HG02981 (cell line): ENCODE measurements at regions not wholly inside any gene's neighbourhood (a gene's known extent, or its start where the extent isn't known, plus 50 kb on each side); places are given as distances from the start of the nearest gene placed in this dataset.
"Not testable (repeated sequence)": the region's sequence is repeated elsewhere in the genome, so short reads cannot be mapped to it uniquely, and the experiment has no call there.

Experiments
- ATAC-seq: cut with Tn5 transposase; IDR thresholded peaks from one replicate; pipeline ENCODE4 v1.9.1; 2021; ENCODE audit warnings: mild to moderate bottlenecking, moderate library complexity; ENCODE audit not compliant: unreplicated experiment

DNA sequence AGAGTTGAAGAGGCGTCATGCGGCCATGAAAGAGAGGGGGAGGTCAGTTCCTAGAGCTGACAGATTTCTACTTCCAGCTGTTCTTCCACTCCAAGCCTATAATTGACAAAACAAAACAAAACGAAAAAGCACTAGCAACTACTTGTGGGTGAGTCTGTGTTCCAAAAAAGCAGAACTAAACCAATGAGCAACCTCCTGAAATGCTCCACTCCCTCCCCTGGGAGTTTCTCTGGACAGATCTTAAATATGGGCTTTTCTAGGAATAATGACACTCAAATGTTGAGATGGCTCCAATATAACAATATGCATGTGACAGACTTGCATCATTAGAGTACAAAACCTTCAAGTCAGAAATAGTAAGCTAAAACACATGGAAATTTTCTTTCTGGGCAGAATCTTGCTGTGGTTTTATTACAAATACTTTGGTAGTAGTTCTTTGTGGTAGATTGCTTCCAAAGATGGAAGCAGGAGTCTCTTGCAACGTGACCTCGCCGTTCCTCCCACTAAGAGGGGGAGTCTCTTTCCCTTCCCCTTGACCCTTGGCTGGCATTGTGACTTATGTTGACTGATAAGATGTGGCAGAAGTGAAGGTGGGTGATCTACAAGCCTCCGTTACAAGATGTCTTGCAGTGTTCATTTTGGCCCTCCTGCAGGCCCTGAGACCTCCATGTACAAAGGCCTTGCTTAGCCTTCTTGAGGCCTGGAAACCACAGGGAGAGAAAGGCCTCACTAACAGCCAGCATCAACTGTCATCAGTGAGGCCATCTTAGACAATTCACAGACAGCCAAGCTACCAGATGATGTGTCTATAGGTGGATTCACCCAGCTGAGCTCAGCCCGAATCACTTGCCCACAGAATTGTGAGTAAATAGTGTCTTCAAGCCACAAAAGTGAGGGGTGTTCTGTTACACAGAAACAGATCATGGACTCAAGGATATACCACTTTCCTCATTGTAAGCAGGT is 173.1 kb upstream of the RFC3 start:
- ATAC-seq = no peak

DNA sequence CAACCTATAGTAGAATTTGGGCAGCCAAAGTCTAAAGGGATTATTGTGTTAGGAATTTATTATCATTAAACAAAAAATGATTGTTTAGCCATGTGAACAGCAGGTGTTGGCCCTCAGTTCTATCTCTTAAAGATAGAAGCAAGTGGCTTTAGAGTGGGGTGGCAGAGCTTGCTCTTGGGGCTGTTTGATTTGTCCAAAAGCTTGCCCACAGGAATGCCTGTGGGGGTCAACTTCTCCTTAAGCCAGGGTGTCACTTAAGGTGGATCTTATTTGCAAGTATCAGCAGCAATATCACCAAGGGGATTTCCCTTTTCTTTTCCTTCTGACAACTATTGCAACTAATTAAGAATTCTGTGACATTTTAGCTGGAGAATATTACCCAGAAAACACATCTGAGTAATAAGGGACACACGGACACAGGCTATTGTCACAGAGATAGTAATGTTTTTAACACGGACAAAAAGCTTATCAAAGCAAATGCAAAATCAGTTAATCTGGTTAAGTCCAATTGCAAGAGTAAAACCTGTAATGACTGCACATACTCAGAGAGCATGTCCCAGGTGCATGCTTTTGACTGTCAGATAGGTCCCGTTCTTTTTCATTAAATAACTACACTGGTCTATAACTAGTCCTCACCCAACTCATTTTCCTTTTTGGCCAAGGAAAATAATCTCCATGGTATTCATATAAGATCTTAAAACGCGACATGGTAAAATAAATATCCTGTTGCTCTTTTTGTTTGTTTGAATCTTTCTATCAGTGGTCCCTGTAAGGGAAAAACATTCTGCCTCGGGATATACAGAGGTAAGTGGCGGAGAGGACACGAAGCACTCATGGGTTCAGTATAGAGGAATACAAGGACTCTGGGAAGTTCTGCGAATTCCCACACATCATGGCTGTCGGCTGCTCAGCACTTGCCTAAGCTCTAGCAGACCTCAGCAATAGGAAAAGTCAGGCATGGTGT is 172.1 kb upstream of the RFC3 start:
- no peak for ATAC-seq

DNA sequence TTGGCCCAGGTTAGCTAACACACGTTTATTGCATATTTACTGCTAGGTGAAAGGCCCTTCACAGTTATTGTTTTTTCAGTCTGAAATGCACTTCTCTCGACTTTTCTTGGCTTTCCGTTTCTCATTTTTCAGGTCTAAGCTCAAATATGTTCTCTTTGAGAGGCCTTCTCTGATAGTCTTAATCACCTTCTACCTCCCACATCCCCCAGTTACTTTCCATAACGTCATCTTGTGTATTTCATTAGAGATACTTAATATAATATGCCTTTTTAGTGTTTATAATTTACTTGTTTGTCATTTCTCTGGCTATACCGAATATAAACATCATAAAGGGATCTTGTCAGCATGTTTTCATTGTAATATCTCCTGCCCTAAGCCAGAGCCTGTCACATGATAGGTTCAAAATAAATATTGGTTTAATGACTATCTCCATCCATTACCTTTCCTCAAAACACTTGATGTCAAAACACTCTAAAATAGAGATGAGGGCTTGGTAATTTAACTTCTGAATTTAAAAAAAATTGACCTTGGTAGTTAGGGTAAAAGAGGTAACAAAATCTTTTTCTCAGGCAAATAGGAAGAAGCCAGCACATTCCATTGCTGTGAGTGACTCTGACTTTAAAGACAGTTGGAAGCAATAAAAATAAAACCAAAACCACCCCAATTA is 168.6 kb upstream of the RFC3 start:
- no peak for ATAC-seq

DNA sequence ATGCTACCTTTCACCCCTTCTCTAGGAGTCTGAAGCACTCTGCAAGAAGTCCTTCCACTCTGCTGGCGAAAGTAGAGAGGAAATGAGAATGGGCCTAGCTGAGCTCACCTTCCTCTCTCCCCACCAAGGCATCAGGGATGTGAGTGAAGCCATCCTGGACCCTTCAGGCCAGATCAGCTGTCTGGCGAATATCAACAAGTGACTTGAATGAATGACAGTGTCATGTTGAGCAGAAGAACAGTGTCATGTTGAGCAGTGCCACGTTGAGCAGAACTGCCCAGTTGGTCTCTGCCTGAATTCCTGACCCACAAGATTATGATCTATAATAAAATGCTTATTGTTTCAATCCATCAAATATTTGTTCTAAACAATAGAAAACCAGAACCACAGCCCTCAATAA is 166.2 kb upstream of the RFC3 start:
- ATAC-seq = no peak

DNA sequence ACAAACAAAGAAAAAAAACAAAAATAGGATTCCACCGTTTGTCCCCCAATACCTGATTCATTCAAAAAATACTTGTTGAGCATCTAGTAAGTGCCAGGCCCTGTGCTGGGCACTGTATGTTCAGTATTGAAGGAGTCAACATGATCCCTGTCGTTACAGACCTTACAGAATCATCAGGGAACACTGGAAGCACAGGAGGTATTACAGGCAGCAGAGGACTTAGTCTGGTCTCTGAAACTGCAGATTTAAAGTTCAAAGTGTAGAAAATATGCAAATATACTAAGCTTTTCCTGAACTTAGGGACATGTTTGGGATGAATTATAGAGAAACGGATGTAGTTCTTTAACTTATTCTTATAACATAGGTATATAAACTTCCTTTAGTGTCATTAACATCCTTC is 160.7 kb upstream of the RFC3 start:
- ATAC-seq = no peak

DNA sequence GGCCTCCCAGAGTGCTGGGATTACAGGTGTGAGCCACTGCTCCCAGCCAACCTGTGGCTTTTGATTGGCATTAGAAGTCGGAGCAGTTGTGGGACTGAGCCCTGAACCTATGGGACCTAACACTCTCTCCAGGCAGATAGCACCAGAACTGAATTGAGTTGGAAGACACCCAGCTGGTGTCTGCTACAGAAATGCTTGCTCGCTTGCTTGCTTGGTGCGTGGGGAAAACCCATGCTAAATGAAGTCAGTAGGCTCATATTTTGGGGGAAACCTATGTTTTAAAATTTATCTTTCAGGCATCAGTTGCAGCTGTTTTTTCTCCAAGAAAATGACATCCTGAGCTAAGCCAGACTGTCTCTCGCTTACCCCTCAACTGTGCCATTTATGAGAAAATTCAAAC is 158.5 kb upstream of the RFC3 start:
- no peak for ATAC-seq

DNA sequence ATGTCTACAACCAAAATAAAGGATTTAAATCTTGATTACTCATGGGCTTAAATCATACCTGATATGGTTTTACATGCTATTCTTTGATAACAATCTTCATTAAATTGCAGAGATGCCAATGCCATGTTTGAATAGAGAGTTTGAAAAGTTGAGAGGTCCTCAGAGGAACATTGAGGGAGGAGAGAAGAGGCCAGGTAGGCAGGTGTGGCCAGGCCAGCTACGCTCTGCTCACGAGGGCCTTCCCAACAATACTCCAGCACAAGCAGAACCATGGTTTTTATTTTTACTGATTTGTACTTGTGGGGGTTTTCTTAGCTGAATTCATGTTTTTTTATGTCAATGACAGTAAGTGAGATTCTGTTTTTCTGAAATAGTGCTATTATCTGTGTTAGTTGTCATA is 158.1 kb upstream of the RFC3 start:
- ATAC-seq = no peak

DNA sequence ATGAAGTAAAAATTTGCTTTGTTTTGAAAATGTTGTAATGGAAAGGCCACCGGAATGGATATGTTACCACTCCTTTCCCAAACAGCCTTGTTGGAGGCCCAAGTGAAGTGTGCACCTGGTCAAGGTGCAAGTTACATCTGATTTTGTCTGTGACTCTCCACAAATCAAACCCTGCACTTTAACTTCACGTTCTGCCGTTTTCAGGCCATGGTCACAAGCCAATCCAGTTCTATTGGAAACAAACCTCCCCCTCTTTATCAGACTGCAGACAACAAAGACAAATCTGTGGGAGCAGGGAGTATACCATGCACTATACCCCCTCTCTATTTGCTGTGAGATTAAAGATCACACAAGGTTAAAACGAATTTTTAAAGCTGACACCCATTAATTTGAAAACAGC is 155.6 kb upstream of the RFC3 start:
- no peak for ATAC-seq

DNA sequence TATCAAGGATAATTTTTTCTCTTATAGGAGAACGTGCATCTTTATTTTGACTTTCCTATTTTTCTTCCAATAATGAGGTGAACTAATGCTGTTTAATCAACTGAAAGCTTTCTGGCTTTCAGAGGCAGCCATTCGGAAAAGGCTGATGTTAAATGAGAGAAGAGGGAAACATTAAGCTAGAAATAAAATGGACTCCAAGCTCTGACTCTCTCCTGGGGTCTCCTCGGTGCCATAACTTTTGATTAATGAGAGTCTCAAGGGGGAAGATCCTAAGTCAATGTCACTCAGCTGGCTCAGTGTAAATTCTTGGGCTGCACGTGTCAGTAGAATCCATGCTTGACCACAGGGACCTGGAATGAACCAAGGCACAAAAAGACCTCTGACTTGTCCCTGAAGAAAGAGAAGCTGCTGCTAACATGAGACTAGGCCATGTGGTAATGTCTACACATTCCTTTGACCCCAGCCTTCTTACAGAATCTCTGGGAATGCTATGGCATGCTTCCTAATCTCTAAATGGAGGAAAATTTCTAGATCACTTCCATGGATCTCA is 152.2 kb upstream of the RFC3 start:
- ATAC-seq = no peak

DNA sequence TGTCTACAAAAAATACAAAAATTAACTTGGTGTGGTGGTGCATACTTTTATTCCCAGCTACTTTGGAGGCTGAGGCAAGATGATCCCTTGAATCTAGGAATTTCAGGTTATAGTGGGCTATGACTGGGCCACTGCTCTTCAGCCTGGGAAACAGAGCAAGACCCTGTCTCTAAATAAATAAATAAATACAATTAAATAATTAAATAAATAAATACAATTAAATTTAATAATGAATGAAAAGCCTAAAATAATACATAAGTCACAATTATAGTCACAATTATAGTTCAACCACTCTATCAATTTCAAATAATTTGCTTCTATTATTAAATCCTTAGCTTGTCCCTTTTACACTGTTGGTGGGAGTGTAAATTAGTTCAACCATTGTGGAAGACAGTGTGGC is 146.4 kb upstream of the RFC3 start:
- no peak for ATAC-seq

DNA sequence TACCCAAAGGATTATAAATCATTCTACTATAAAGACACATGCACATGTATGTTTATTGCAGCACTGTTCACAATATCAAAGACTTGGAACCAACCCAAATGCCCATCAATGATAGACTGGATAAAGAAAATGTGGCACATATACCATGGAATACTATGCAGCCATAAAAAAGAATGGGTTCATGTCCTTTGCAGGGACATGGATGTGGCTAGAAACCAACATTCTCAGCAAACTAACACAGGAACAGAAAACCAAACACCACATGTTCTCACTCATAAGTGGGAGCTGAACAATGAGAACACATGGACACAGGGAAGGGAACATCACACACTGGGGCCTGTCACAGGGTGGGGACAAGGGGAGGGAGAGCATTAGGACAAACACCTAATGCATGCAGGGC is 145.9 kb upstream of the RFC3 start:
- not testable (repeated sequence) for ATAC-seq

DNA sequence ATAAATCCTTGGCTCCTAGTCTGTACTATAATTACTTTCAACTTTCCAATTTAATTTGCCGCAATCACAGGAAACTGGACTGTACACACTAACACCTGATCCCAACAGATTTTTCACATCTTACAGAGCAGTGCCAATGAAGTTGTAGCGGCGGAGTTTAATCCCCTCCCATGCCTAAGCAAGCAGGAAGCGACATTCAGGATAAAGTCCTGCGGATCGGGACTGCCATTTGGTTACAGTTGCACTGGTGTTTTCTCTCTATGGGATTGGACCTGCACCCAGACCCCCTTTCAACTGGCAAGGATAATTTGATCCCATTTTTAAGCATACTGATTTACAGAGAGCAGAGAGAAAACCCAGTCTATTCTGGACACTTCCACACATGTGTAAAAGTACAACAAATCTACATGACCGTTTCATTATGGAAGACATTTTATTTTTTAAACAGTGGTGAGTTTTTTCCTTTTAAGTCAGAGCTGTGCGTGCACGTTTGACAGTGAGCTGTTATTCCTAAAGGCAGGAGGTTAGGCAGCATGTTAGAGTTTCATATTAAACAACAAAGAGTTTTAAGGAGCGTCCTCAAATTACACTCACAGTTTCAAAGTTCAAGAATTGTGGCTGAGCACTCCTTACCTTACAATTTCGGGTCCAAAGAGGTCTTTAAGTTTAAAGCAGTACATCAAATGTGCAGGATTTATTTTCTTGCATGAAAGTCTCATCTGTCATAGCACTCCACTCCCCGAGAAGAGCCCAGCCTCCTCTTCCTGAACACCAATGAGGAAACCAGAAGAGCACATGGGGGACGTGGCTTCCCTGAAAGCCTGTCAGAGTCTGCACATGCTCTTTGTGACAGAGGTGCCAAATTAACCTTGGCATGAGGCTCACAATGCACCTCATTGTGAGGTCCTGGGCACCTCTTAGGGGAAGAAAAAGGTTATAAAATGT is 141.6 kb upstream of the RFC3 start:
- no peak for ATAC-seq

DNA sequence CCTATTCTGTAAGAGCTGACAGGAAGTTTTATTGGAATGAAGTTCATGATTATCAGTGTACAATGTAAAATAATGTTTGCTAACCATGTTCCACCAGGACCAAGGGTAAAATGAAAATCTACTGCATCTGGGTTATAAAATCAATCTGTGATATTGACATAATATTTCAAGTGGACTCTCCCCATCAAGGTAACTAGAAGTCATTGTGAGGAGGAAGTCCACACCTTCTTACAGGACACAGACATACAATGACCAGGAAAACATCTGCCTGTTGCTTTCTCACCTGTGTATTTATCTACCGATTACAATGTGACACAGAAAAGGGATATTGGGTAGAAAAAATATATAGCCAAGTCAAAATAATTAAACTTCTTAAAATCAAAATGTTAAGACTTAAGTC is 140.7 kb upstream of the RFC3 start:
- ATAC-seq = no peak

DNA sequence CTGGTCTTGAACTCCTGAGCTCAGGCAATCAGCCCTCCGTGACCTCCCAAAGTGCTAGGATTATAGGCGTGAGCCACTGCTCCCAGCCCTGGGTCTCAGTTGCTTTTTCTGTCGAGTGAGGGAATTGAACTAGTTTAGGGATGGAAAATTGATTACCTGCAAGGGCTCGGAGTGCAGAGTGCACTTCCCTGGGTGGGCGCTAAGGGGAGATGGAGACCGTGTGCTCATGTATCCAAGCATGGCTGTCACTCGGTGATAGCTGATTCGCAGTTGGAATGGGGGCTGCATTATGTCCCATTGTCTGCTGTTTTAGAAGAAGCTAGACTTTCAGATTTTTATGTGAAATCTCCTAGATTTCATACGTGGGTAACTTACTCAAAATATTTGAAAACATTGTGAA is 139.9 kb upstream of the RFC3 start:
- no peak for ATAC-seq

DNA sequence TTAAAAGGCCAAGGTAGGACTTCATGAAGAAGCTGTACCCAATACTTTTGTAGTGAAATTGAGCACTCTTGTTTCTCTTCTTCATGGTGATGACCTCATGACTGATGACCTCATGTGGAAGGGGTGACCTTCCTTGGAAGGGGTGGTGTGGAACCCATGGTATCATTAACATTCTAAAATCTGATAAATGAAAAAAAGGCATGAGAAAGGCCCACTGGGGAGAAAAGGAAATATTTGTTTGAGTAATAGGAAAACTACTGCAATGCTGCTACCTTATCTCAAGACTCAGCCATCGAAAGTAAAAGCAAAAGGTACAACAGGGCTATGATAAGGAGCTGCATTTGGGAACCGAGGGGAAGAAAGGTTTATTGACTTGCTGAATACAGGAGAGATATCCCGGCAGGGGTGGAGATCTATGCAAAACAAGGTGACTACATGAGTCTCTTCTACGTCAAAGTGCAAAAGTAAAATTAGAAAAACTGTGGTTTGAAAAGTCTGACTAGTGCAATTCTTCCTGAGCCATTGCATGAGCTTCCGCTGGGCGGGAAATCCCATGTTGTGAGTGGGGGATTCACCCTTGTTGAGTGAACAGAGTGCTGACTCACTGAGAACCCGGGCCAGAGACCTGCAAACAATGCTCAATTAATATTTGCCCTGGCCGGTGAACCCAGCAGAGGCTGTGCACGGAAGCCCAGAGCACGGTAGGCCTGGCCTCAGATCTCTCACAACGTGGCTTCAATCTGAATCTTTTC is 138.9 kb upstream of the RFC3 start:
- peak; percentile 95 for ATAC-seq

DNA sequence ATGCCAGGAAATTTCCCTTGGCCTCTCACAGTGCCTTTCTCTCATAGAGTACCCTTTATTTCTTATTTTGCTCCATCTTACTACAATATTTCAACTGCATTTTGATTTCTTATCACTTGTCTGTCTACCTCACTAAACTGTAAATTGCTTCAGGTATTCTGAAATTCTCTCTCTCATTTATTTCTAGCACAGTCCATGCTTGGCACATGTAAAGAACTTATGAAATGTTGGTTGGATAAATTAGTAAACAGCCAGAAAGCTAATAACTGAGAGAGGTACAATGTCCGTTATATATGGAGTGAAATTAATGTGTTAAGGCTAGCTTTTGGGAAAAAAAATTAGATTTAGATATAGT is 138.3 kb upstream of the RFC3 start:
- no peak for ATAC-seq

DNA sequence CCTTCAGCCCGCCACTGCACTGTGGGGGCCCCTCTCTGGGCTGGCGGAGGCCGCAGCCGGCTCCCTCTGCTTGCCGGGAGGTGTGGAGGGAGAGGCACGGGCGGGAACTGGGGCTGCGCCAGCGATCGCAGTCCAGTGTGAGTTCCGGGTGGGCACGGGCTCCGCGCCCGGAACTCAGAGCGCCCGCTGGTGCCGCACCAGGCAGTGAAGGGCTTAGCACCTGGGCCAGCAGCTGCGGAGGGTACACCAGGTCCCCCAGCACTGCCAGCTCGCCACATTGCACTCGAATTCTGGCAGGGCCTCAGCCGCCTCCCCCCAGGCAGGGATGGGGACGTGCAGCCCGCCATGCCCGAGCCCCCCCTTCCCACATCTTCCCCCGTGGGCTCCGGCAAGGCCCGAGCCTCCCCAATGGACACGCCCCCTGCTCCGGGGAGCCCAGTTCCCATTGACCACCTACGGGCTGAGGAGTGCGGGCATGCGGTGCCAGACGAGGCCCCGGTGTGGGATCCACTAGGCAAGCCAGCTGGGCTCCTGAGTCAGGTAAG is 135.9 kb upstream of the RFC3 start:
- ATAC-seq = no peak

DNA sequence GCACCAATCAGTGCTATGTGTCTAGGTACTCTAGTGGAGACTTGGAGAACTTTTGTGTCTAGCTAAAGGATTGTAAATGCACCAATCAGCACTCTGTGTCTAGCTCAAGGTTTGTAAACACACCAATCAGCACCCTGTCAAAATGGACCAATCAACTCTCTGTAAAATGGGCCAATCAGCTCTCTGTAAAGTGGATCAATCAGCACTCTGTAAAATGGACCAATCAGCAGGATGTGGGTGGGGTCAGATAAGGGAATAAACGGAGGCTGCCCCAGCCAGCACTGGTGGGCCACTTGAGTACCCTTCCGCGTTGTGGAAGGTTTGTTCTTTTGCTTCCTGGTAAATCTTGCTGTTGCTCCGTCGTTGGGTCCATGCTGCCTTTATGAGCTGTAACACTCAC is 135.3 kb upstream of the RFC3 start:
- not testable (repeated sequence) for ATAC-seq

DNA sequence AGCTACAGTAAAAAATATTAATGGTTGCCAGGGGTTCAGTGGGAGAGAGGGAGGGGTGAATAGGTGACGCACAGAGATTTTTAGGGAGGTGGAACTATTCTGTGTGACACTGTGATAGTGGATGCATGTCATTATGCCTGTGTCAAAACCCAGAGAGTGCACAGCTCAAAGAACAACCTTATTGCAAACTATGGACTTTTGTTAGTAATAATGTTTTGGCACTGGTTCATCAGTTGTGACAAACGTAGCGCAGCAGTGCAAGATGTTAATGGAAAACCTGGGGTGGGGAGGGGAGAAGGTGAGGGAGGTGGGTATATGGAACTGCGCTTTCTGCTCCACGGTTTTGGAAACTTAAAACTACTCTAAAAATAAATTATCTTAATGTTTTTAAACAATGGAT is 134.6 kb upstream of the RFC3 start:
- no peak for ATAC-seq
